H9 (cell line): ENCODE measurements at regions not wholly inside any gene's neighbourhood (a gene's known extent, or its start where the extent isn't known, plus 50 kb on each side); places are given as distances from the start of the nearest gene placed in this dataset.

Source experiments
- DNase-seq: peaks from one replicate; pipeline ENCODE4 v3.0.0-alpha.2; 2017
- H2AFZ ChIP-seq: one replicate; pipeline ENCODE4 v1.6.1; 2013; ENCODE audit warnings: mild to moderate bottlenecking, low read length, control low read depth, moderate library complexity
- H2AK5ac ChIP-seq: 2 replicates; pipeline ENCODE4 v1.6.1; 2013; ENCODE audit warnings: low read length, control low read depth, mixed read lengths; ENCODE audit not compliant: insufficient read length
- H2BK120ac ChIP-seq: one replicate; pipeline ENCODE4 v1.6.1; 2013; ENCODE audit warnings: low read depth, mild to moderate bottlenecking, low read length, control low read depth, inconsistent platforms; ENCODE audit not compliant: poor library complexity, severe bottlenecking
- H2BK12ac ChIP-seq: 2 replicates; pipeline ENCODE4 v1.6.1; 2013; ENCODE audit warnings: low read length, control low read depth, mixed read lengths, low read depth; ENCODE audit not compliant: insufficient read length
- H2BK15ac ChIP-seq: 2 replicates; pipeline ENCODE4 v1.6.1; 2013; ENCODE audit warnings: low read depth, low read length, control low read depth
- H2BK20ac ChIP-seq: one replicate; pipeline ENCODE4 v1.6.1; 2013; ENCODE audit warnings: low read depth, mild to moderate bottlenecking, low read length, control low read depth, inconsistent platforms; ENCODE audit not compliant: poor library complexity, severe bottlenecking
- H2BK5ac ChIP-seq: 2 replicates; pipeline ENCODE4 v1.6.1; 2013; ENCODE audit warnings: low read length, control low read depth, mixed read lengths; ENCODE audit not compliant: insufficient read length
- H3K14ac ChIP-seq: 2 replicates; pipeline ENCODE4 v1.6.1; 2013; ENCODE audit warnings: low read length, control low read depth; ENCODE audit not compliant: insufficient read depth
- H3K18ac ChIP-seq: 2 replicates; pipeline ENCODE4 v1.6.1; 2013; ENCODE audit warnings: low read depth, mild to moderate bottlenecking, mixed read lengths, low read length, control low read depth; ENCODE audit not compliant: insufficient read length
- H3K23ac ChIP-seq: 2 replicates; pipeline ENCODE4 v1.6.1; 2013; ENCODE audit warnings: low read length, control low read depth, mixed read lengths, low read depth; ENCODE audit not compliant: insufficient read length
- H3K23me2 ChIP-seq: 2 replicates; pipeline ENCODE4 v1.6.1; 2013; ENCODE audit warnings: low read depth, mild to moderate bottlenecking, mixed read lengths, low read length, control low read depth; ENCODE audit not compliant: insufficient read length, poor library complexity, severe bottlenecking
- H3K27ac ChIP-seq: 2 replicates; pipeline ENCODE4 v1.5.1; 2013; ENCODE audit warnings: low read length, control low read depth, mixed read lengths, low read depth; ENCODE audit not compliant: insufficient read length
- H3K27me3 ChIP-seq: 2 replicates; pipeline ENCODE4 v1.6.1; 2013; ENCODE audit warnings: low read length, control low read depth, inconsistent platforms; ENCODE audit not compliant: insufficient read depth
- H3K4ac ChIP-seq: 2 replicates; pipeline ENCODE4 v1.6.1; 2013; ENCODE audit warnings: low read depth, mild to moderate bottlenecking, control low read depth, inconsistent platforms, low read length, moderate library complexity
- H3K4me1 ChIP-seq: 2 replicates; pipeline ENCODE4 v1.6.1; 2013; ENCODE audit warnings: low read length, control low read depth, inconsistent platforms; ENCODE audit not compliant: insufficient read depth
- H3K4me2 ChIP-seq: 2 replicates; pipeline ENCODE4 v1.6.1; 2013; ENCODE audit warnings: low read length, control low read depth, mixed read lengths; ENCODE audit not compliant: insufficient read length, insufficient read depth
- H3K56ac ChIP-seq: 2 replicates; pipeline ENCODE4 v1.6.1; 2013; ENCODE audit warnings: low read depth, mild to moderate bottlenecking, mixed read lengths, low read length, control low read depth; ENCODE audit not compliant: insufficient read length
- H3K79me1 ChIP-seq: 2 replicates; pipeline ENCODE4 v1.6.1; 2013; ENCODE audit warnings: low read depth, mild to moderate bottlenecking, moderate library complexity, low read length, control low read depth, inconsistent platforms; ENCODE audit not compliant: insufficient read depth, poor library complexity, severe bottlenecking
- H3K79me2 ChIP-seq: 2 replicates; pipeline ENCODE4 v1.6.1; 2013; ENCODE audit warnings: low read length, control low read depth, inconsistent platforms; ENCODE audit not compliant: insufficient read depth
- H3K9ac ChIP-seq: 2 replicates; pipeline ENCODE4 v1.6.1; 2013; ENCODE audit warnings: low read length, control low read depth, mixed read lengths; ENCODE audit not compliant: insufficient read length; ENCODE audit errors: extremely low read depth
- H3K9me3 ChIP-seq: one replicate; pipeline ENCODE4 v1.6.1; 2013; ENCODE audit warnings: low read depth, low read length, inconsistent platforms; ENCODE audit not compliant: control insufficient read depth
- H3T11ph ChIP-seq: one replicate; pipeline ENCODE4 v1.6.1; 2013; ENCODE audit warnings: mild to moderate bottlenecking, low read length, control low read depth, inconsistent platforms
- H4K20me1 ChIP-seq: one replicate; pipeline ENCODE4 v1.6.1; 2013; ENCODE audit not compliant: control insufficient read depth, insufficient read length, insufficient read depth
- H4K5ac ChIP-seq: 2 replicates; pipeline ENCODE4 v1.6.1; 2013; ENCODE audit warnings: low read depth, mild to moderate bottlenecking, mixed read lengths, low read length, control low read depth; ENCODE audit not compliant: insufficient read length
- H4K8ac ChIP-seq: replicated peaks from 2 replicates; pipeline ENCODE4 v1.6.1; 2013; ENCODE audit warnings: low read length, control low read depth, mixed read lengths, low read depth; ENCODE audit not compliant: insufficient read length
- H4K91ac ChIP-seq: 2 replicates; pipeline ENCODE4 v1.6.1; 2013; ENCODE audit warnings: low read depth, mild to moderate bottlenecking, moderate library complexity, mixed read lengths, low read length, control low read depth; ENCODE audit not compliant: insufficient read length
- H3K27ac Mint-ChIP-seq, 3 experiments: 2 replicates in 2 of 3; 3 replicates in 1 of 3; pipeline ENCODE4 v1.8.0; 2020 to 2021; ENCODE audit warnings: mixed read lengths in 3 of 3, mild to moderate bottlenecking in 1 of 3, moderate library complexity in 1 of 3
- H3K27me3 Mint-ChIP-seq: 2 replicates; pipeline ENCODE4 v1.8.0; 2021; ENCODE audit warnings: low read depth, mild to moderate bottlenecking, moderate library complexity, mixed read lengths
- H3K36me3 Mint-ChIP-seq, 3 experiments: 2 replicates in 2 of 3; 3 replicates in 1 of 3; pipeline ENCODE4 v1.8.0; 2020 to 2021; ENCODE audit warnings: low read depth in 3 of 3, mixed read lengths in 3 of 3; ENCODE audit not compliant: insufficient read depth in 1 of 3
- H3K4me1 Mint-ChIP-seq, 2 experiments: 2 replicates each; pipeline ENCODE4 v1.8.0; 2020; ENCODE audit warnings: mixed read lengths in 2 of 2
- H3K4me3 Mint-ChIP-seq, 2 experiments: 2 replicates in 1 of 2; 3 replicates in 1 of 2; pipeline ENCODE4 v1.8.0; 2020 to 2021; ENCODE audit warnings: mild to moderate bottlenecking in 2 of 2, mixed read lengths in 2 of 2, moderate library complexity in 1 of 2
- H3K9me3 Mint-ChIP-seq, 2 experiments: 2 replicates in 1 of 2; 3 replicates in 1 of 2; pipeline ENCODE4 v1.8.0; 2020; ENCODE audit warnings: mild to moderate bottlenecking in 2 of 2, mixed read lengths in 2 of 2, moderate library complexity in 1 of 2
- WGBS: extraction: QIAGEN DNeasy Blood & Tissue Kit; methylation state at CpG from one replicate; pipeline ENCODE4 v1.1.7; 2013; ENCODE audit warnings: missing lambda C conversion rate, low lambda C conversion rate, mixed read lengths; ENCODE audit not compliant: insufficient read length; ENCODE audit errors: extremely low coverage; 5-methylcytosine and 5-hydroxymethylcytosine counted together
- TF ChIP-seq, protein P1 (sequence below): fragments of 200-600 bp; sonication (generic); conservative IDR thresholded peaks from 3 replicates; pipeline ENCODE4 v1.8.0; 2021; ENCODE audit warnings: antibody characterized with exemption, mild to moderate bottlenecking

DNA sequence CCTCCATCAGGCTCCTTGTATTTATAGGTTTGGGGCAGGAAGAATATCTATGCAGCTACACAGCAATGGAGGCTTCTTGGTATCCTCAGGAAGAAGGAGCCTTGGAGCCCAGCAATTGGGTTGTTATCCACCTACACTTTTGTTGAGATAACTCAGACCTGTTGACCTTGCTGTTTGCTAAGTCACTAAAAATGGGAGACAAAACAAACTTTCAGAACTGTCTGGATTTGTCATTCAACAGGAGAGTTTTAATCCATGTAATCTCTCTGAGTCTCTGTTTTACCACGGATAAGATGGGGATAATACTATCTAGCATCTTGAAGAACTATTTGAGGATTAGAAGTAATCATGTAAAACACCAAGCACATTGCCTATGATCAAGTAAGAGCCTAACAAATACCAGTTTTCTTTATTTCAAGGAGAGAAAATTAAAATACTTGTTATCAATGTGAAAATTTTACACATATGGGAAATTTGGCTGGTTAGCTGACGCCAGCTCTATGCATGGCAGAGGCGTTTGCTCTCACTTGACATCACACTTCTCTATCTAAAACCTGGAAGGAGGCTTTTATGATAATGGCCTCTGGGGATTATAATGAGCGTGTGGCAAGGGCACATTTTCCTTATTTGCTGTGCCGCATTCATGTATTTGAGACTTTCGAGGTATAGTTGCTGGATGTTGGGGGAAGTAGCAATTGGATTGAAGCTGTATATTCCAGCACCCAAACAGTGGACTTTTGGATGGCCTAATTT, 215.6 kb downstream of the PDCD6IP start:
- DNase-seq, result no peak
- no peaks in the 10 kb centered on the region for H3K27me3 ChIP-seq
- peaks cover 6 to 12% of the 10 kb centered on the region in 2 experiments for H3K4me1 Mint-ChIP-seq
- H2BK15ac ChIP-seq, result no peak overlapping the region
- H3K79me2 ChIP-seq, result no peaks in the 10 kb centered on the region
- TF ChIP-seq, protein P1, sequence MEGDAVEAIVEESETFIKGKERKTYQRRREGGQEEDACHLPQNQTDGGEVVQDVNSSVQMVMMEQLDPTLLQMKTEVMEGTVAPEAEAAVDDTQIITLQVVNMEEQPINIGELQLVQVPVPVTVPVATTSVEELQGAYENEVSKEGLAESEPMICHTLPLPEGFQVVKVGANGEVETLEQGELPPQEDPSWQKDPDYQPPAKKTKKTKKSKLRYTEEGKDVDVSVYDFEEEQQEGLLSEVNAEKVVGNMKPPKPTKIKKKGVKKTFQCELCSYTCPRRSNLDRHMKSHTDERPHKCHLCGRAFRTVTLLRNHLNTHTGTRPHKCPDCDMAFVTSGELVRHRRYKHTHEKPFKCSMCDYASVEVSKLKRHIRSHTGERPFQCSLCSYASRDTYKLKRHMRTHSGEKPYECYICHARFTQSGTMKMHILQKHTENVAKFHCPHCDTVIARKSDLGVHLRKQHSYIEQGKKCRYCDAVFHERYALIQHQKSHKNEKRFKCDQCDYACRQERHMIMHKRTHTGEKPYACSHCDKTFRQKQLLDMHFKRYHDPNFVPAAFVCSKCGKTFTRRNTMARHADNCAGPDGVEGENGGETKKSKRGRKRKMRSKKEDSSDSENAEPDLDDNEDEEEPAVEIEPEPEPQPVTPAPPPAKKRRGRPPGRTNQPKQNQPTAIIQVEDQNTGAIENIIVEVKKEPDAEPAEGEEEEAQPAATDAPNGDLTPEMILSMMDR, result no peak
- H3K27ac ChIP-seq, result no peak overlapping the region
- no peak overlapping the region for H3K23ac ChIP-seq
- H2AK5ac ChIP-seq, result no peak overlapping the region
- no peaks in the 10 kb centered on the region for H3K4me1 ChIP-seq
- H3K36me3 Mint-ChIP-seq, result no peaks in the 10 kb centered on the region
- WGBS, result no CpG with 5 or more reads among the region's 6 CpGs
- no peak overlapping the region for H2BK20ac ChIP-seq
- no peaks in the 10 kb centered on the region for H4K20me1 ChIP-seq
- no peaks in the 10 kb centered on the region for H3K79me1 ChIP-seq
- no peak overlapping the region for H3K9ac ChIP-seq
- H3T11ph ChIP-seq, result no peak overlapping the region
- H4K8ac ChIP-seq, result no peak overlapping the region
- no peak overlapping the region for H3K27ac Mint-ChIP-seq
- no peak overlapping the region for H3K4me3 Mint-ChIP-seq
- no peak overlapping the region for H3K4ac ChIP-seq
- no peak overlapping the region for H3K4me2 ChIP-seq
- no peak overlapping the region for H3K14ac ChIP-seq
- no peak overlapping the region for H4K5ac ChIP-seq
- no peak overlapping the region for H2BK120ac ChIP-seq
- H3K9me3 ChIP-seq, result no peaks in the 10 kb centered on the region
- H2BK12ac ChIP-seq, result no peak overlapping the region
- no peak overlapping the region for H4K91ac ChIP-seq
- no peak overlapping the region for H2BK5ac ChIP-seq
- H3K18ac ChIP-seq, result no peak overlapping the region
- no peaks in the 10 kb centered on the region for H3K23me2 ChIP-seq
- no peak overlapping the region for H3K56ac ChIP-seq
- no peaks in the 10 kb centered on the region for H3K9me3 Mint-ChIP-seq
- H2AFZ ChIP-seq, result no peak overlapping the region
- H3K27me3 Mint-ChIP-seq, result peaks cover 2% of the 10 kb centered on the region; the same call in 1 of the 2 replicates
